MM.1S (cell line): ENCODE measurements at regions not wholly inside any gene's neighbourhood (a gene's known extent, or its start where the extent isn't known, plus 50 kb on each side); places are given as distances from the start of the nearest gene placed in this dataset.

ENCODE experiments used
- DNase-seq: peaks from one replicate; pipeline ENCODE4 v3.0.0-alpha.2; 2015
- H2AFZ ChIP-seq: fragments of 300-600 bp; sonication (generic); 2 replicates; pipeline ENCODE4 v1.6.0; 2016; ENCODE audit warnings: antibody characterized with exemption, low read length
- H3F3A ChIP-seq: fragments of 300-600 bp; sonication (generic); 2 replicates; pipeline ENCODE4 v1.6.1; 2016; ENCODE audit warnings: mild to moderate bottlenecking, antibody characterized with exemption, low read length, moderate library complexity, mixed read lengths; ENCODE audit not compliant: insufficient read depth
- H3K27ac ChIP-seq: fragments of 300-600 bp; sonication (generic); 2 replicates; pipeline ENCODE4 v1.5.1; 2016; ENCODE audit warnings: mild to moderate bottlenecking, low read length
- H3K27me3 ChIP-seq: fragments of 300-600 bp; sonication (generic); replicated peaks from 2 replicates; pipeline ENCODE4 v1.6.0; 2016; ENCODE audit warnings: low read length; ENCODE audit not compliant: insufficient read depth
- H3K36me3 ChIP-seq: fragments of 300-600 bp; sonication (generic); replicated peaks from 2 replicates; pipeline ENCODE4 v1.6.1; 2016; ENCODE audit warnings: mild to moderate bottlenecking, low read length, mixed read lengths; ENCODE audit not compliant: insufficient read depth
- H3K4me1 ChIP-seq: fragments of 300-600 bp; sonication (generic); 2 replicates; pipeline ENCODE4 v1.6.1; 2016; ENCODE audit warnings: low read length, mixed read lengths
- H3K4me2 ChIP-seq: fragments of 300-600 bp; sonication (generic); 2 replicates; pipeline ENCODE4 v1.6.0; 2016; ENCODE audit warnings: low read depth, low read length
- H3K4me3 ChIP-seq: fragments of 300-600 bp; sonication (generic); 2 replicates; pipeline ENCODE4 v1.5.1; 2016; ENCODE audit warnings: low read length, mixed read lengths
- H3K79me2 ChIP-seq: fragments of 300-600 bp; sonication (generic); 2 replicates; pipeline ENCODE4 v1.6.1; 2016; ENCODE audit warnings: mixed run types, low read length, mixed read lengths
- H3K9ac ChIP-seq: fragments of 300-600 bp; sonication (generic); 2 replicates; pipeline ENCODE4 v1.6.1; 2016; ENCODE audit warnings: low read length, mixed read lengths
- H3K9me2 ChIP-seq: fragments of 300-600 bp; sonication (generic); replicated peaks from 2 replicates; pipeline ENCODE4 v1.6.1; 2016; ENCODE audit warnings: mild to moderate bottlenecking, low read length, mixed read lengths; ENCODE audit not compliant: insufficient read depth
- H3K9me3 ChIP-seq: fragments of 300-600 bp; sonication (generic); replicated peaks from 2 replicates; pipeline ENCODE4 v1.6.1; 2016; ENCODE audit warnings: mild to moderate bottlenecking, low read length, mixed read lengths; ENCODE audit not compliant: insufficient read depth
- H4K20me1 ChIP-seq: fragments of 300-600 bp; sonication (generic); 2 replicates; pipeline ENCODE4 v1.6.1; 2016; ENCODE audit warnings: mild to moderate bottlenecking, low read length, moderate library complexity, mixed read lengths; ENCODE audit not compliant: insufficient read depth
- EZH2 ChIP-seq: fragments of 300-600 bp; sonication (generic); optimal IDR thresholded peaks from 2 replicates; pipeline ENCODE3; 2017; ENCODE audit warnings: low read depth, mild to moderate bottlenecking, antibody characterized with exemption, low read length, mixed read lengths
- EZH2phosphoT487 ChIP-seq: fragments of 300-600 bp; sonication (generic); IDR thresholded peaks from 2 replicates; pipeline ENCODE4 v1.6.1; 2018; ENCODE audit warnings: antibody characterized with exemption, low read length
- TF ChIP-seq, protein P1 (sequence below): fragments of 300-600 bp; sonication (generic); IDR thresholded peaks from 2 replicates; pipeline ENCODE4 v1.5.1; 2016; ENCODE audit warnings: antibody characterized with exemption, low read length, mixed read lengths

DNA sequence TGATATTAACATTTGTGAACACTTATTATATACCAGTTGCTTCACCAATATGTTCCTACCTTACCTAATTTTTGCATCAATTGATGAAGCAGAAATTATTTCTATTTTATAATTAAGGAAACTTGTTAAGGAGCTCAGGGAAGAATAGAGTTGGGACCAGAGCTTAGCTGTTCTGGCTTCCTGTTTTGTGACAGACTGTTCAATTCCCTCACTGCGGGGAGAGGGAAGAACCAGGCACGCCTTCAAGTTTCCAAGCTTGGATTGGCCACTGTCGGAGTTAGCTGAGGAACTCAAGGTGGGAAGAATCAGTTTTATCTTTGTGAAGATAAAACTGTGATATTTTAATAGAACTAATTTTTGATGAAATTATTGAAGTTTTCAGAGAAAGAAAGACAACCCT is 142.3 kb upstream of the LMO4 start:
- Histone ChIP-seq H3K36me3 (no peaks in the 10 kb centered on the region), H3K9ac (no peak overlapping the region), H4K20me1 (no peaks in the 10 kb centered on the region), H3K27me3 (no peaks in the 10 kb centered on the region), H3K79me2 (no peaks in the 10 kb centered on the region), H3K9me3 (no peaks in the 10 kb centered on the region), H3K4me3 (no peak overlapping the region), H3F3A (no peaks in the 10 kb centered on the region), H3K4me1 (no peaks in the 10 kb centered on the region), H3K9me2 (no peaks in the 10 kb centered on the region), H2AFZ (no peak overlapping the region), H3K27ac (no peak overlapping the region), H3K4me2 (no peak overlapping the region)
- DNase-seq, result no peak
- TF ChIP-seq, protein P1, sequence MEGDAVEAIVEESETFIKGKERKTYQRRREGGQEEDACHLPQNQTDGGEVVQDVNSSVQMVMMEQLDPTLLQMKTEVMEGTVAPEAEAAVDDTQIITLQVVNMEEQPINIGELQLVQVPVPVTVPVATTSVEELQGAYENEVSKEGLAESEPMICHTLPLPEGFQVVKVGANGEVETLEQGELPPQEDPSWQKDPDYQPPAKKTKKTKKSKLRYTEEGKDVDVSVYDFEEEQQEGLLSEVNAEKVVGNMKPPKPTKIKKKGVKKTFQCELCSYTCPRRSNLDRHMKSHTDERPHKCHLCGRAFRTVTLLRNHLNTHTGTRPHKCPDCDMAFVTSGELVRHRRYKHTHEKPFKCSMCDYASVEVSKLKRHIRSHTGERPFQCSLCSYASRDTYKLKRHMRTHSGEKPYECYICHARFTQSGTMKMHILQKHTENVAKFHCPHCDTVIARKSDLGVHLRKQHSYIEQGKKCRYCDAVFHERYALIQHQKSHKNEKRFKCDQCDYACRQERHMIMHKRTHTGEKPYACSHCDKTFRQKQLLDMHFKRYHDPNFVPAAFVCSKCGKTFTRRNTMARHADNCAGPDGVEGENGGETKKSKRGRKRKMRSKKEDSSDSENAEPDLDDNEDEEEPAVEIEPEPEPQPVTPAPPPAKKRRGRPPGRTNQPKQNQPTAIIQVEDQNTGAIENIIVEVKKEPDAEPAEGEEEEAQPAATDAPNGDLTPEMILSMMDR, result no peak
- no peak for TF ChIP-seq EZH2phosphoT487
- no peak for TF ChIP-seq EZH2

DNA sequence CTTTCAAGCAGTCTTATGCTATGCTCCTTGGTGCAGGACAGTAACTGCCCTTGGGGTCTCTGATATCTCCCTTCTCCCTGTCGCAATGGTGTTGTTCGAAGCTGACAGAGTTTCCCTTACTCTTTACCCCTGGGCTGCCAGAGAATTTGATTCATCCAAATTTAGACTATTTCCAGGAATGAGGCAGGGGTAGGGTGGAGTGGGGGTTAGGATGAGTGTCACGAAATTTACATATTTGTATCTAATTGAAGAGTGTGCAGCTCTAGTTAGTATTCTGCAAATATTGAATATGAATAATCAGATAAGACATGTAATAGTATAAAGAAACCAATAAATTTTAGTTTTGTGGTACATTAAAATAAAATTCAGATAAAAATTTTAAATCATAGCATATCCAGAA is 140.0 kb upstream of the LMO4 start:
- Histone ChIP-seq H3K4me3 (no peak overlapping the region), H3K4me1 (0 out of 2 replicates have a peak, but pooled peaks cover under 1% of the 10 kb centered on the region), H3K4me2 (no peak overlapping the region), H3F3A (no peaks in the 10 kb centered on the region), H3K27me3 (no peaks in the 10 kb centered on the region), H3K9me3 (no peaks in the 10 kb centered on the region), H4K20me1 (no peaks in the 10 kb centered on the region), H2AFZ (no peak overlapping the region), H3K9ac (no peak overlapping the region), H3K9me2 (no peaks in the 10 kb centered on the region), H3K27ac (no peak overlapping the region), H3K79me2 (no peaks in the 10 kb centered on the region), H3K36me3 (no peaks in the 10 kb centered on the region)
- no peak for DNase-seq
- TF ChIP-seq EZH2phosphoT487 (no peak), EZH2 (no peak)
- TF ChIP-seq, protein P1, result no peak

DNA sequence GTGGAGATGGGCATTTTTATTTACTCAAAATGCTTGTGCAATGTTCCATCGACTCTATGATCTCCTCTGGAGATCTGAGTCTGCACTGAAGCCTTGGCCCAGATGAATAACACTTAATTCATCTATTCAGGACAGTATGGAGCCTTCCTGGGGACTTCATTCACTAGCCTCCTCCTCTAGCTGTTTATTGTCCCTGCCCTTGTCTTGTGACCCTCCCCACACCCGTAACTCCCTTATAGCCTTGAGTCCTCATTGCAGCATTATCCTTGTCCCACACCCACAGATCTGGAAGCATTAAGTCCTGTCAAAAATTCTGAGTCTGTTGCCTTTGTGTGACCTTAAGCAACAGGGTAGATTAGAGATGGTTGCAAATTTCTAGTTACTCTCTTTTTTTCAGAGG is 138.3 kb upstream of the LMO4 start:
- Histone ChIP-seq H3K4me2 (no peak overlapping the region), H3K9ac (no peak overlapping the region), H3K4me3 (no peak overlapping the region), H3K27ac (no peak overlapping the region), H3K4me1 (peaks cover 6% of the 10 kb centered on the region; the same call in 1 of the 2 replicates), H3K9me3 (no peaks in the 10 kb centered on the region), H3K79me2 (no peaks in the 10 kb centered on the region), H3K27me3 (no peaks in the 10 kb centered on the region), H3F3A (0 out of 2 replicates have a peak, but pooled peaks cover 5% of the 10 kb centered on the region), H3K9me2 (no peaks in the 10 kb centered on the region), H3K36me3 (no peaks in the 10 kb centered on the region), H2AFZ (no peak overlapping the region), H4K20me1 (no peaks in the 10 kb centered on the region)
- DNase-seq, result no peak
- no peak for TF ChIP-seq EZH2
- TF ChIP-seq, protein P1, result no peak
- TF ChIP-seq EZH2phosphoT487, result no peak

DNA sequence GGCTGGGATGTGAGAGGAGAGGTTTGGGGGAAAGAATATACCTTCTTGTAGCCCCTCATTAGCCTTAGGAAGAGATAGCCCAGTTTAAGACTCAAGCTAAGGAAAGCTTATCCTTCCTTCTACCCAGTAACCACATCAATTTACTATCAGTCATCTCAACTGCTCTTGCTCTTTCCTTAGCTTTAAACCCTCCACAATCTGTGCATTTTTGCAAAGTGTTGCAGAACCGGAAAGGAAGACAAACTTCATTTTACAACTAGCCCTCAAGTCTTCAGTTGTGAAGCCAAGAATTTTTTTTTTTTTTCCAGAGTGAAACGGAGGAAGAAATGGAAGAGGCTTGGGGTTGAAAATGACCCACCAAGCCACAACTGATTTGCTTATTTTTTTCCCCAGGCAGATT is 137.0 kb upstream of the LMO4 start:
- Histone ChIP-seq H3K9ac (no peak overlapping the region), H2AFZ (no peak overlapping the region), H4K20me1 (no peaks in the 10 kb centered on the region), H3K27me3 (no peaks in the 10 kb centered on the region), H3K4me3 (no peak overlapping the region), H3K79me2 (no peaks in the 10 kb centered on the region), H3K9me3 (no peaks in the 10 kb centered on the region), H3K4me1 (peaks cover 6% of the 10 kb centered on the region; the same call in 1 of the 2 replicates), H3K4me2 (no peak overlapping the region), H3F3A (0 out of 2 replicates have a peak, but pooled peaks cover 5% of the 10 kb centered on the region), H3K27ac (no peak overlapping the region), H3K9me2 (no peaks in the 10 kb centered on the region), H3K36me3 (no peaks in the 10 kb centered on the region)
- TF ChIP-seq EZH2 (no peak), EZH2phosphoT487 (no peak)
- TF ChIP-seq, protein P1, result no peak
- no peak for DNase-seq
